ENCODE measurements at regions not wholly inside any gene's neighbourhood (a gene's known extent, or its start where the extent isn't known, plus 50 kb on each side); places are given as distances from the start of the nearest gene placed in this dataset.

DNA sequence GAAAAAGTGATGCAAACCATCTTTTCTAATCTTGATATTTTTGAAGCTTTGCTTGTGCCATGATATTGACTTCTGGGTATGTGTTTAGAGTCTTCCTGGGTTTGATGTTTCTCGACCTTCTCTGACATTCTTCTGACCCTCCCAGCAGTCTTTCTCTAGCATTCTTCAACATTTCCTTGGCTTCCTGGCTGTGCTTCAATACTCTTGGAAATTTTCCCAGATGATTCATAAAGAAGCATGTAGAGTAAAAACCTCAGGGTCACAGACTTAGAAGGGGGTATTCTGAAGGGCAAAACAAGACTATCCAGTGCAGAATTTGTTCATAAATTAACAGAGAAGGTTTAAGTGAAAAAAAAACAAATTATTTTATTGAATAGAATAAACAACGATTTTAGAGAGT is 946.3 kb upstream of the PCDH9 start:
- TF ChIP-seq ATF7 (IDR thresholded peaks at IDR 0.05; ENCODE audit: low read depth) (no peak), GABPA (IDR thresholded peaks at IDR 0.05; ENCODE audit: low read depth) (no peak), SUPT20H (IDR thresholded peaks at IDR 0.05; ENCODE audit: borderline replicate concordance, control insufficient read depth, low read depth, low read length) (no peak), RUNX3 (IDR thresholded peaks at IDR 0.05; ENCODE audit: low read length) (no peak), EP300 (IDR thresholded peaks at IDR 0.05; ENCODE audit: borderline replicate concordance in 1 of 2, control insufficient read depth in 1 of 2, low read depth in 2 of 2, low read length in 2 of 2) (no peak), KLF5 (IDR thresholded peaks at IDR 0.05; ENCODE audit: partially characterized antibody) (no peak), IRF4 (IDR thresholded peaks at IDR 0.05; ENCODE audit: low read depth, low read length) (no peak), YY1 (IDR thresholded peaks at IDR 0.05; ENCODE audit: low read depth, low read length) (no peak), JUNB (IDR thresholded peaks at IDR 0.05) (no peak)
- TF ChIP-seq, protein P1, sequence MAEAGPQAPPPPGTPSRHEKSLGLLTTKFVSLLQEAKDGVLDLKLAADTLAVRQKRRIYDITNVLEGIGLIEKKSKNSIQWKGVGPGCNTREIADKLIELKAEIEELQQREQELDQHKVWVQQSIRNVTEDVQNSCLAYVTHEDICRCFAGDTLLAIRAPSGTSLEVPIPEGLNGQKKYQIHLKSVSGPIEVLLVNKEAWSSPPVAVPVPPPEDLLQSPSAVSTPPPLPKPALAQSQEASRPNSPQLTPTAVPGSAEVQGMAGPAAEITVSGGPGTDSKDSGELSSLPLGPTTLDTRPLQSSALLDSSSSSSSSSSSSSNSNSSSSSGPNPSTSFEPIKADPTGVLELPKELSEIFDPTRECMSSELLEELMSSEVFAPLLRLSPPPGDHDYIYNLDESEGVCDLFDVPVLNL (IDR thresholded peaks at IDR 0.05; ENCODE audit: low read depth, low read length), result no peak
- TF ChIP-seq, protein P2, sequence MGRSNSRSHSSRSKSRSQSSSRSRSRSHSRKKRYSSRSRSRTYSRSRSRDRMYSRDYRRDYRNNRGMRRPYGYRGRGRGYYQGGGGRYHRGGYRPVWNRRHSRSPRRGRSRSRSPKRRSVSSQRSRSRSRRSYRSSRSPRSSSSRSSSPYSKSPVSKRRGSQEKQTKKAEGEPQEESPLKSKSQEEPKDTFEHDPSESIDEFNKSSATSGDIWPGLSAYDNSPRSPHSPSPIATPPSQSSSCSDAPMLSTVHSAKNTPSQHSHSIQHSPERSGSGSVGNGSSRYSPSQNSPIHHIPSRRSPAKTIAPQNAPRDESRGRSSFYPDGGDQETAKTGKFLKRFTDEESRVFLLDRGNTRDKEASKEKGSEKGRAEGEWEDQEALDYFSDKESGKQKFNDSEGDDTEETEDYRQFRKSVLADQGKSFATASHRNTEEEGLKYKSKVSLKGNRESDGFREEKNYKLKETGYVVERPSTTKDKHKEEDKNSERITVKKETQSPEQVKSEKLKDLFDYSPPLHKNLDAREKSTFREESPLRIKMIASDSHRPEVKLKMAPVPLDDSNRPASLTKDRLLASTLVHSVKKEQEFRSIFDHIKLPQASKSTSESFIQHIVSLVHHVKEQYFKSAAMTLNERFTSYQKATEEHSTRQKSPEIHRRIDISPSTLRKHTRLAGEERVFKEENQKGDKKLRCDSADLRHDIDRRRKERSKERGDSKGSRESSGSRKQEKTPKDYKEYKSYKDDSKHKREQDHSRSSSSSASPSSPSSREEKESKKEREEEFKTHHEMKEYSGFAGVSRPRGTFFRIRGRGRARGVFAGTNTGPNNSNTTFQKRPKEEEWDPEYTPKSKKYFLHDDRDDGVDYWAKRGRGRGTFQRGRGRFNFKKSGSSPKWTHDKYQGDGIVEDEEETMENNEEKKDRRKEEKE (IDR thresholded peaks at IDR 0.05), result no peak
- TF ChIP-seq, protein P3, sequence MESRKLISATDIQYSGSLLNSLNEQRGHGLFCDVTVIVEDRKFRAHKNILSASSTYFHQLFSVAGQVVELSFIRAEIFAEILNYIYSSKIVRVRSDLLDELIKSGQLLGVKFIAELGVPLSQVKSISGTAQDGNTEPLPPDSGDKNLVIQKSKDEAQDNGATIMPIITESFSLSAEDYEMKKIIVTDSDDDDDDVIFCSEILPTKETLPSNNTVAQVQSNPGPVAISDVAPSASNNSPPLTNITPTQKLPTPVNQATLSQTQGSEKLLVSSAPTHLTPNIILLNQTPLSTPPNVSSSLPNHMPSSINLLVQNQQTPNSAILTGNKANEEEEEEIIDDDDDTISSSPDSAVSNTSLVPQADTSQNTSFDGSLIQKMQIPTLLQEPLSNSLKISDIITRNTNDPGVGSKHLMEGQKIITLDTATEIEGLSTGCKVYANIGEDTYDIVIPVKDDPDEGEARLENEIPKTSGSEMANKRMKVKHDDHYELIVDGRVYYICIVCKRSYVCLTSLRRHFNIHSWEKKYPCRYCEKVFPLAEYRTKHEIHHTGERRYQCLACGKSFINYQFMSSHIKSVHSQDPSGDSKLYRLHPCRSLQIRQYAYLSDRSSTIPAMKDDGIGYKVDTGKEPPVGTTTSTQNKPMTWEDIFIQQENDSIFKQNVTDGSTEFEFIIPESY (IDR thresholded peaks at IDR 0.05), result no peak
- TF ChIP-seq, protein P4, sequence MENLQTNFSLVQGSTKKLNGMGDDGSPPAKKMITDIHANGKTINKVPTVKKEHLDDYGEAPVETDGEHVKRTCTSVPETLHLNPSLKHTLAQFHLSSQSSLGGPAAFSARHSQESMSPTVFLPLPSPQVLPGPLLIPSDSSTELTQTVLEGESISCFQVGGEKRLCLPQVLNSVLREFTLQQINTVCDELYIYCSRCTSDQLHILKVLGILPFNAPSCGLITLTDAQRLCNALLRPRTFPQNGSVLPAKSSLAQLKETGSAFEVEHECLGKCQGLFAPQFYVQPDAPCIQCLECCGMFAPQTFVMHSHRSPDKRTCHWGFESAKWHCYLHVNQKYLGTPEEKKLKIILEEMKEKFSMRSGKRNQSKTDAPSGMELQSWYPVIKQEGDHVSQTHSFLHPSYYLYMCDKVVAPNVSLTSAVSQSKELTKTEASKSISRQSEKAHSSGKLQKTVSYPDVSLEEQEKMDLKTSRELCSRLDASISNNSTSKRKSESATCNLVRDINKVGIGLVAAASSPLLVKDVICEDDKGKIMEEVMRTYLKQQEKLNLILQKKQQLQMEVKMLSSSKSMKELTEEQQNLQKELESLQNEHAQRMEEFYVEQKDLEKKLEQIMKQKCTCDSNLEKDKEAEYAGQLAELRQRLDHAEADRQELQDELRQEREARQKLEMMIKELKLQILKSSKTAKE (IDR thresholded peaks at IDR 0.05; ENCODE audit: low read depth, poor library complexity, severe bottlenecking), result no peak
- H3K36me3 ChIP-seq (ENCODE audit: control insufficient read depth in 2 of 2, insufficient read depth in 2 of 2, low read length in 1 of 2), result no peaks in the 10 kb centered on the region
- H3K4me3 ChIP-seq, result no peak overlapping the region
- H3K27ac ChIP-seq (ENCODE audit: control insufficient read depth, insufficient read depth), result no peak overlapping the region
- H3K4me2 ChIP-seq (ENCODE audit: control insufficient read depth, insufficient read depth), result no peak overlapping the region
- no TSS peak for BruUV-seq (replicated peaks)
- H3K9me3 ChIP-seq (replicated peaks; ENCODE audit: control insufficient read depth, insufficient read depth, low read length), result no peaks in the 10 kb centered on the region
- no peaks in the 10 kb centered on the region for H4K20me1 ChIP-seq (ENCODE audit: control insufficient read depth, insufficient read depth)
- no peaks in the 10 kb centered on the region for H3K27me3 ChIP-seq (replicated peaks in 1 of 2; ENCODE audit: control insufficient read depth in 2 of 2, insufficient read depth in 2 of 2, low read length in 1 of 2)
- intact Hi-C loops (cut with micrococcal nuclease; ENCODE audit: unreplicated experiment), result no loop called here
- H2AFZ ChIP-seq (ENCODE audit: control insufficient read depth, low read depth, low read length), result no peak overlapping the region
- ChIA-PET CTCF (interaction anchor here (1.6 kb wide), 1 partner anchor 10 kb away, joined by 6 read pairs; no protein-coding TSS in a partner anchor), RAD21 (ENCODE audit: unreplicated experiment) (no interaction called here), POLR2A (no interaction called here), SMC1A (ENCODE audit: uncharacterized antibody, unreplicated experiment) (interaction anchor here (1.6 kb wide), 1 partner anchor 121 kb away, joined by 3 read pairs; no protein-coding TSS in a partner anchor)
- no peak for DNase-seq (ENCODE audit: low read depth, low spot score)
- in situ Hi-C loops (cut with MboI), result no loop called here
- no peak for FAIRE-seq
- H3K79me2 ChIP-seq (ENCODE audit: control insufficient read depth, insufficient read depth, low read length), result no peaks in the 10 kb centered on the region
- no peak for ATAC-seq
- no peaks in the 10 kb centered on the region for H3K4me1 ChIP-seq (ENCODE audit: control insufficient read depth, insufficient read depth, low read length)
- 4% methylated on average over 2 of the region's 2 CpGs for WGBS (ENCODE audit: insufficient coverage, insufficient replicate concordance, low lambda C conversion rate, missing lambda C conversion rate)
- no peak overlapping the region for H3K9ac ChIP-seq (ENCODE audit: control insufficient read depth, insufficient read depth, low read length)
